ENCODE measurements at regions not wholly inside any gene's neighbourhood (a gene's known extent, or its start where the extent isn't known, plus 50 kb on each side); places are given as distances from the start of the nearest gene placed in this dataset.

- in situ Hi-C loops (cut with HindIII; ENCODE audit: low sequenced_read_pairs): no loop called here
- DNase-seq (ENCODE audit: low read depth): no peak
- TF ChIP-seq CTCF (IDR thresholded peaks at IDR 0.05; ENCODE audit: low read depth, low read length, missing control alignments): no peak
- H3K4me3 ChIP-seq (ENCODE audit: low read depth, low read length): no peak overlapping the region
Measured at GRCh38 chr10:36720895-36721294, 404.5 kb upstream of the ANKRD30A start.

- DNase-seq (ENCODE audit: low read depth): no peak
- TF ChIP-seq CTCF (IDR thresholded peaks at IDR 0.05; ENCODE audit: low read depth, low read length, missing control alignments): no peak
- in situ Hi-C loops (cut with HindIII; ENCODE audit: low sequenced_read_pairs): no loop called here
- H3K4me3 ChIP-seq (ENCODE audit: low read depth, low read length): no peak overlapping the region
Measured at GRCh38 chr10:36717118-36717517, 408.3 kb upstream of the ANKRD30A start.

GRCh38 chr10:36716291-36716690 is 409.1 kb upstream of the ANKRD30A start:
- H3K4me3 ChIP-seq (ENCODE audit: low read depth, low read length): no peak overlapping the region
- in situ Hi-C loops (cut with HindIII; ENCODE audit: low sequenced_read_pairs): no loop called here
- no peak for TF ChIP-seq CTCF (IDR thresholded peaks at IDR 0.05; ENCODE audit: low read depth, low read length, missing control alignments)
- no peak for DNase-seq (ENCODE audit: low read depth)

- no peak for DNase-seq (ENCODE audit: low read depth)
- H3K4me3 ChIP-seq (ENCODE audit: low read depth, low read length): no peak overlapping the region
- in situ Hi-C loops (cut with HindIII; ENCODE audit: low sequenced_read_pairs): no loop called here
- TF ChIP-seq CTCF (IDR thresholded peaks at IDR 0.05; ENCODE audit: low read depth, low read length, missing control alignments): no peak
Measured at GRCh38 chr10:36712695-36713094, 412.7 kb upstream of the ANKRD30A start.

- no peak overlapping the region for H3K4me3 ChIP-seq (ENCODE audit: low read depth, low read length)
- no peak for TF ChIP-seq CTCF (IDR thresholded peaks at IDR 0.05; ENCODE audit: low read depth, low read length, missing control alignments)
- DNase-seq (ENCODE audit: low read depth): no peak
- in situ Hi-C loops (cut with HindIII; ENCODE audit: low sequenced_read_pairs): no loop called here
Measured at GRCh38 chr10:36711361-36711760, 414.0 kb upstream of the ANKRD30A start.

GRCh38 chr10:36704124-36704523 is 421.3 kb upstream of the ANKRD30A start:
- no peak overlapping the region for H3K4me3 ChIP-seq (ENCODE audit: low read depth, low read length)
- DNase-seq (ENCODE audit: low read depth): no peak
- no peak for TF ChIP-seq CTCF (IDR thresholded peaks at IDR 0.05; ENCODE audit: low read depth, low read length, missing control alignments)
- in situ Hi-C loops (cut with HindIII; ENCODE audit: low sequenced_read_pairs): no loop called here

GRCh38 chr10:36703179-36703578 is 422.2 kb upstream of the ANKRD30A start:
- DNase-seq (ENCODE audit: low read depth): no peak
- in situ Hi-C loops (cut with HindIII; ENCODE audit: low sequenced_read_pairs): no loop called here

More at GRCh38 chr10:36703179-36703578, 422.2 kb upstream of the ANKRD30A start:
- H3K4me3 ChIP-seq (ENCODE audit: low read depth, low read length): no peak overlapping the region
- no peak for TF ChIP-seq CTCF (IDR thresholded peaks at IDR 0.05; ENCODE audit: low read depth, low read length, missing control alignments)

Measured in astrocyte of the cerebellum (primary cell).